Gastrocnemius medialis (tissue), 4 donors: ENCODE measurements at regions not wholly inside any gene's neighbourhood (a gene's known extent, or its start where the extent isn't known, plus 50 kb on each side); places are given as distances from the start of the nearest gene placed in this dataset.

Experiments used
- CTCF ChIP-seq, 5 experiments: fragments of 450-650 bp in 3 of 5; fragments of 200-600 bp in 2 of 5; sonication (generic) in 2 of 5; IDR thresholded peaks in 4 of 5; conservative IDR thresholded peaks in 1 of 5; 1 replicate in 4 of 5; 2 replicates in 1 of 5; pipeline ENCODE4 v1.5.1; 2016 to 2019; ENCODE audit warnings: antibody characterized with exemption in 5 of 5, mild to moderate bottlenecking in 3 of 5, moderate library complexity in 3 of 5
- POLR2A ChIP-seq, 2 donors: fragments of 450-650 bp; IDR thresholded peaks; one replicate each; pipeline ENCODE4 v1.6.1; 2017; ENCODE audit warnings: antibody characterized with exemption in 2 of 2, mild to moderate bottlenecking in 2 of 2, moderate library complexity in 2 of 2

GRCh38 chr6:85285114-85285513 lies 164.8 kb upstream of the NT5E start:
- no peak for TF ChIP-seq CTCF (IDR thresholded peaks at IDR 0.05 in 4 of 5, conservative IDR thresholded peaks at IDR 0.05 in 1 of 5)
- TF ChIP-seq POLR2A (IDR thresholded peaks at IDR 0.05): no peak
